ENCODE measurements at regions not wholly inside any gene's neighbourhood (a gene's known extent, or its start where the extent isn't known, plus 50 kb on each side); places are given as distances from the start of the nearest gene placed in this dataset.
"Not testable (repeated sequence)": the region's sequence is repeated elsewhere in the genome, so short reads cannot be mapped to it uniquely, and the experiment has no call there.

DNA sequence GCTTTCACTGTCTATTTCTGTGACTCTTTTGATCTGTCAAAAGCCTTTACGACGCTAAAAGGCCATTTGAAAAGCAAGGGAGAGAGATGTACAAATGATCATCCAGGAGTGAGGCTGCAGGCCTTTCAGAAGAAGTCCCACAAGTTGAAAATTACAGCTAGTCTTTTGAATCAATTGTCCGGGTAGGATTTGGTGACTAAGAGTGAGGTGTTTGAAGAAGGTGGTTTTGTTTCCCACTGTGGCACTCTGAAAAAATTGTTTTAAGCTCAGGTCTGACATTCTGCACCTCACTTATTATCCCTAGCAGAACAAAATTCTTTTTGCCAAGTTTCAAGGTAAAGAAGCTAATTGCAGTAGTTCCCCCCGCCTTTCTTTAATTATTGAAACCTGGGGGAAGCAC lies 50.8 kb upstream of the TMEM108 start:
- ChIA-PET CTCF (no interaction called here), POLR2A (no interaction called here)
- Mint-ChIP-seq H3K4me3 (no peak overlapping the region), H3K9me3 (peaks cover 1% of the 10 kb centered on the region), H3K36me3 (ENCODE audit: low read depth) (no peaks in the 10 kb centered on the region), H3K4me1 (no peaks in the 10 kb centered on the region), H3K27me3 (peaks cover 4% of the 10 kb centered on the region), H3K27ac (no peak overlapping the region)
- no peak for DNase-seq

GRCh38 chr3:132984181-132984580 lies 54.0 kb upstream of the TMEM108 start:
- Mint-ChIP-seq H3K4me3 (no peak overlapping the region), H3K27ac (no peak overlapping the region), H3K27me3 (no peaks in the 10 kb centered on the region), H3K36me3 (ENCODE audit: low read depth) (no peaks in the 10 kb centered on the region), H3K9me3 (peaks cover 3% of the 10 kb centered on the region), H3K4me1 (no peaks in the 10 kb centered on the region)
- ChIA-PET POLR2A (no interaction called here), CTCF (no interaction called here)
- DNase-seq, result no peak

DNA sequence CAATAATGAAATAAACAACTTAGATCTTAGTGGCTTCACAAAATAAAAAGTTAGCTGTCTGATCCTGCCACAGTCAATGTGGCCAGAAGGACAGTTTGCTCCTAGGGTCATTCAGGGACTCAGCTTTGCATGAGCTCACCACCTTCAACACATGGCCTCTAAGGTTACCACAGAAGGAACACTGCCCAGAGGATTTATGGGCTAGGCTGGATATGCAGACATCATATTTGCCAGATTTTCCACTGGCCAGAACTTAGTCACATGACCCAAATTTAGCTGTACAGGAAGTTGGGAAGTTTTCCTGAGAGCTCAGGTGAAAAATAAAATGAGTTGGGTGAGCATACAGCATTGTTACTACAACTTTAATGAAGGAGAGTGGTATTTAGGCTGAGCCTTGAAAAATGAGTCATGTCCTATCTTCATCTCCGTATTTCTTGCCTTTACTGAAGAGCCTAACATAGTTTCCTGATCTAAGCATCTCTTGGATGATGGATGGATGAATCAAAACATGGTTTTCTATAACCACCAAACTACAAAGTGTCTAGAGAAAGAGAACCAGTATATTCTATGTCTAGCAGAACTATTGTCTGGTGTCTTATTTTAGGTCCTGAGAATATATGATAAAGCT lies 54.9 kb upstream of the TMEM108 start:
- H3K4me3 Mint-ChIP-seq, result no peak overlapping the region
- no peaks in the 10 kb centered on the region for H3K4me1 Mint-ChIP-seq
- no peaks in the 10 kb centered on the region for H3K27me3 Mint-ChIP-seq
- POLR2A ChIA-PET, result no interaction called here
- no peak for DNase-seq
- peaks cover 3% of the 10 kb centered on the region for H3K9me3 Mint-ChIP-seq
- H3K36me3 Mint-ChIP-seq (ENCODE audit: low read depth), result no peaks in the 10 kb centered on the region
- no peak overlapping the region for H3K27ac Mint-ChIP-seq
- CTCF ChIA-PET, result no interaction called here

DNA sequence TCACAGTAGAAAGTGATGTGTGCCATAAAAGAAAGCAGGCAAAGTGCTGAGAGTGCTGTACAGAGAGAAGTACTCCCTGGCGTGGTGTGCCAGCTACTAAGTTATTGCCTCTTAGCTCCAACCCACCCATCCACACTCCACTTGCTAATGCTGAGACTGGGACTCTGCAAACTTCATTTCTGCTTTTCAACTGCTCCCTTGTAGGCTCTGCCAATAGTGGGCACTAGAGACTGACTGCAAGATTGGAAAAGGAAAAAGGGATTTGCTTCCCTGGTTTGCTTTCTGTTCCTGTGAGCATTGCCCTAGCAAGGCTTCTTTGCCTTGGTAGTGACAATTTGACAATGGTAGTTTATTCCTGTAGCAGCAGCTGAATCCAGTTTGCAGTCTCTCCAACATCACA lies 56.5 kb upstream of the TMEM108 start:
- no peak for DNase-seq
- Mint-ChIP-seq H3K36me3 (ENCODE audit: low read depth) (no peaks in the 10 kb centered on the region), H3K9me3 (peaks cover 6% of the 10 kb centered on the region), H3K27ac (no peak overlapping the region), H3K4me3 (no peak overlapping the region), H3K4me1 (no peaks in the 10 kb centered on the region), H3K27me3 (no peaks in the 10 kb centered on the region)
- ChIA-PET CTCF (no interaction called here), POLR2A (no interaction called here)

GRCh38 chr3:132980102-132980501 lies 58.1 kb upstream of the TMEM108 start:
- ChIA-PET CTCF (no interaction called here), POLR2A (no interaction called here)
- DNase-seq, result no peak
- Mint-ChIP-seq H3K27ac (no peak overlapping the region), H3K4me3 (no peak overlapping the region), H3K27me3 (no peaks in the 10 kb centered on the region), H3K36me3 (ENCODE audit: low read depth) (no peaks in the 10 kb centered on the region), H3K4me1 (no peaks in the 10 kb centered on the region), H3K9me3 (peaks cover 6% of the 10 kb centered on the region)

GRCh38 chr3:132979606-132980005 lies 58.6 kb upstream of the TMEM108 start:
- CTCF ChIA-PET, result no interaction called here
- POLR2A ChIA-PET, result no interaction called here
- no peaks in the 10 kb centered on the region for H3K36me3 Mint-ChIP-seq (ENCODE audit: low read depth)
- H3K4me3 Mint-ChIP-seq, result no peak overlapping the region
- H3K27me3 Mint-ChIP-seq, result no peaks in the 10 kb centered on the region
- H3K9me3 Mint-ChIP-seq, result peaks cover 6% of the 10 kb centered on the region
- H3K27ac Mint-ChIP-seq, result no peak overlapping the region
- no peaks in the 10 kb centered on the region for H3K4me1 Mint-ChIP-seq
- no peak for DNase-seq

DNA sequence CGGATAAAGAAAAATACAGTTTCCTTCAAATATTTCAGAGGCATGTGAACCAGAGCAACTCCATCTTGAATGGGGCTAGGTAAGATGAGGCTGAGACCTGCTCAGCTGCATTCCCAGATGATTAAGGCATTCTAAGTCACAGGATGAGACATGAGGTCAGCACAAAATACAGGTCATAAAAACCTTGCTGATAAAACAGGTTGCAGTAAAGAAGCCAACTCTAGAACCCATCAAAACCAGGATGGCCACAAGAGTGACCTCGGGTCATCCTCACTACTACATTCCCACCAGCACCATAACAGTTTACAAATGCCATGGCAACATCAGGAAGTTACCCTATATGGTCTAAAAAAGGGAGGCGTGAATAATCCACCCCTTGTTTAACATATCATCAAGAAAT lies 59.2 kb upstream of the TMEM108 start:
- H3K27ac Mint-ChIP-seq; H3K27me3 Mint-ChIP-seq; DNase-seq; H3K4me3 Mint-ChIP-seq; H3K4me1 Mint-ChIP-seq; H3K36me3 Mint-ChIP-seq (ENCODE audit: low read depth); POLR2A ChIA-PET; H3K9me3 Mint-ChIP-seq; CTCF ChIA-PET: not testable (repeated sequence)

GRCh38 chr3:132978464-132978863 lies 59.7 kb upstream of the TMEM108 start:
- Mint-ChIP-seq H3K27ac (no peak overlapping the region), H3K27me3 (no peaks in the 10 kb centered on the region), H3K9me3 (peaks cover 4% of the 10 kb centered on the region), H3K4me3 (no peak overlapping the region), H3K4me1 (no peaks in the 10 kb centered on the region), H3K36me3 (ENCODE audit: low read depth) (no peaks in the 10 kb centered on the region)
- ChIA-PET POLR2A (no interaction called here), CTCF (no interaction called here)
- no peak for DNase-seq

- Mint-ChIP-seq H3K9me3 (peaks cover 2% of the 10 kb centered on the region), H3K4me1 (no peaks in the 10 kb centered on the region), H3K4me3 (no peak overlapping the region), H3K36me3 (ENCODE audit: low read depth) (no peaks in the 10 kb centered on the region), H3K27ac (no peak overlapping the region), H3K27me3 (peaks cover 2% of the 10 kb centered on the region)
- ChIA-PET CTCF (no interaction called here), POLR2A (no interaction called here)
- no peak for DNase-seq
Observed at GRCh38 chr3:132974097-132974496, 64.1 kb upstream of the TMEM108 start.

DNA sequence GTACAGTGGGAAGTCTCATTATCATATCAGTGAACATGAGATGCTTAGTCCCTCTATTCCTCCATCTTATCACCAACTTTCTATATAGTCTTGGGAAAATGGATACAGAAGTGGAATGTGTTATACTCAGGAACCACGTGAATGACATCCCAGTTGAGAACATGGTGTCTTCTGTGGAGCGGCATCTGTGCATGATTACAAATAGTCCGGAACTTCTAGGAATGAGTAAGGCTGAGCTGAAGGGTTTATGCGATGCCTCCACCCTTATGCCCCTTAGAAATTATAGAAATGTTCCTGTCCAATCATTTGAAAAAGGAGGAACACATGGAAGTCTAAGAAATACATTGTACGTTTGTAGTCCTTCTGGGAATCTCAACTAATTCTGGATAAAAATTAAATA lies 64.8 kb upstream of the TMEM108 start:
- peaks cover 2% of the 10 kb centered on the region for H3K27me3 Mint-ChIP-seq
- POLR2A ChIA-PET, result no interaction called here
- CTCF ChIA-PET, result interaction anchor here (0.7 kb wide), 1 partner anchor 151 kb away, joined by 3 read pairs; no protein-coding TSS in a partner anchor
- no peak for DNase-seq
- no peak overlapping the region for H3K4me3 Mint-ChIP-seq
- no peaks in the 10 kb centered on the region for H3K4me1 Mint-ChIP-seq
- peaks cover 2% of the 10 kb centered on the region for H3K9me3 Mint-ChIP-seq
- H3K36me3 Mint-ChIP-seq (ENCODE audit: low read depth), result no peaks in the 10 kb centered on the region
- H3K27ac Mint-ChIP-seq, result no peak overlapping the region

GRCh38 chr3:132972333-132972732 lies 65.9 kb upstream of the TMEM108 start:
- H3K9me3 Mint-ChIP-seq, result no peaks in the 10 kb centered on the region

GRCh38 chr3:132966374-132966773 lies 71.8 kb upstream of the TMEM108 start:
- Mint-ChIP-seq H3K4me1 (no peaks in the 10 kb centered on the region), H3K4me3 (no peak overlapping the region), H3K9me3 (no peaks in the 10 kb centered on the region), H3K27ac (no peak overlapping the region), H3K36me3 (ENCODE audit: low read depth) (no peaks in the 10 kb centered on the region), H3K27me3 (peaks cover 2% of the 10 kb centered on the region)
- no peak for DNase-seq
- ChIA-PET CTCF (no interaction called here), POLR2A (interaction anchor here (0.7 kb wide), 1 partner anchor 346 kb away, joined by 3 read pairs; no protein-coding TSS in a partner anchor)

More at GRCh38 chr3:132972333-132972732, 65.9 kb upstream of the TMEM108 start:
- Mint-ChIP-seq H3K27ac (no peak overlapping the region), H3K4me3 (no peak overlapping the region), H3K27me3 (peaks cover 2% of the 10 kb centered on the region), H3K36me3 (ENCODE audit: low read depth) (no peaks in the 10 kb centered on the region), H3K4me1 (no peaks in the 10 kb centered on the region)
- ChIA-PET CTCF (no interaction called here), POLR2A (no interaction called here)
- DNase-seq, result no peak

DNA sequence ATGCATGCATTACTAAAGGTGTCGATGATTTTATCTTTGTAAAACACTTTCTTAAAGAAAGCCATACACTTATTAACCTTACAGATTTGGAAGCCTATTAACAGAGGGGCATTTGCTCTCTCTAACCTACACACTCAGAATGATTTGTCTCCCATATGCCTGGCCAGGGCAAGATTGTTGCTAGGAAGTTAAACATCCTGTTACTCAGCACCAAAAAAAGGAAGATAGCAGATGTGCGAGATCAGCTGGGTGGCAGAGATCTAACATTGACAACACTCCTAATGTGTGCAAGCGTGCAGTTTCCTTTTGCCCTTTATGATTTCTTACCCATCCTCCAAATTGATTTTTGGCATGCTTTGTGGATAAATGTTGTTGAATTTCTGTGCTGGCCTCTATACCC lies 73.9 kb upstream of the TMEM108 start:
- Mint-ChIP-seq H3K36me3 (ENCODE audit: low read depth) (no peaks in the 10 kb centered on the region), H3K4me1 (no peaks in the 10 kb centered on the region), H3K27ac (no peak overlapping the region), H3K27me3 (peaks cover 4% of the 10 kb centered on the region), H3K4me3 (no peak overlapping the region), H3K9me3 (no peaks in the 10 kb centered on the region)
- DNase-seq, result no peak
- ChIA-PET CTCF (no interaction called here), POLR2A (no interaction called here)

DNA sequence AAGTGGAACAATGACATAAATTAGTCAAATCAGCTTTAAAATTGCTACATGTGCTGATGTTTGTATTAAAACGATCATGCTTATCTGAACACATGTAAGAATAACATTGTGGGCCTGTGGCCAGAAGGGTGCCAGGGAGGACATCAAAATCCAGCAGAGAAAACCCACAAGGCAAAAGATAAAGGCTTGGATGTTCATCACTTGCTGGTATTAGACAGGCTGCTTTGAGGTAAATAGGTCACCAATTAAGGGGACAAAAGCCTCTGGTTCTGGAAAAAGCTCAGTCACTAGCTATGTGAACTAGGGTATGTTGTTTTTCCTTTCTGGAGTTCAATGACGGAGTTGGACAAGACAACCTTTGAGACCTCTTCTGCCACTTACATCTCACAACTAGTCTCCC lies 74.4 kb upstream of the TMEM108 start:
- peaks cover 4% of the 10 kb centered on the region for H3K27me3 Mint-ChIP-seq
- no peak overlapping the region for H3K27ac Mint-ChIP-seq
- no peaks in the 10 kb centered on the region for H3K4me1 Mint-ChIP-seq
- H3K9me3 Mint-ChIP-seq, result no peaks in the 10 kb centered on the region
- no peak overlapping the region for H3K4me3 Mint-ChIP-seq
- ChIA-PET CTCF (no interaction called here), POLR2A (no interaction called here)
- no peak for DNase-seq
- H3K36me3 Mint-ChIP-seq (ENCODE audit: low read depth), result no peaks in the 10 kb centered on the region

Data from activated CD4-positive, alpha-beta T cell treated with anti-CD3 and anti-CD28 coated beads, Interleukin-2, amount 10 ng/mL, durations not matched to agents 7 days and 5 days (primary cell).